ENCODE measurements at regions not wholly inside any gene's neighbourhood (a gene's known extent, or its start where the extent isn't known, plus 50 kb on each side); places are given as distances from the start of the nearest gene placed in this dataset.

DNA sequence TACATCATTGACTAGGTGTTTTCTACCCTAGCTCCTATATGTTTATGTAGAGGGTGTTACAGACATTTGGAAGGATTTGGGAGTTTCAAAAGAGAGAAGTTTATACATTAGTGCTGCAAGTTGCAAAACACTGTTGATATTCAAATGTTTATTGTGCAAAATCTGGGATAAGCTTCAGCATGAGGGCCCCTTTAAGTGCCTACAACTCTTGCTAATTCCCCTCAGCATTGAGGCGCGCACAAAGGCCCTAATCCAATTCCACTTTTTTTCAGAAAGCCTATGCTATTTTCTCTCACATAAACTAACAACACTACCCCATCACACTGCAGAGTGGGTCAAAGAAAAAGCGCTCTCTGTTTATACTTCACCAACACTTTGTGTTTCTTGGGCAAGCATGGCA lies 208.0 kb downstream of the NR2F2 start:
- no peak for DNase-seq

DNA sequence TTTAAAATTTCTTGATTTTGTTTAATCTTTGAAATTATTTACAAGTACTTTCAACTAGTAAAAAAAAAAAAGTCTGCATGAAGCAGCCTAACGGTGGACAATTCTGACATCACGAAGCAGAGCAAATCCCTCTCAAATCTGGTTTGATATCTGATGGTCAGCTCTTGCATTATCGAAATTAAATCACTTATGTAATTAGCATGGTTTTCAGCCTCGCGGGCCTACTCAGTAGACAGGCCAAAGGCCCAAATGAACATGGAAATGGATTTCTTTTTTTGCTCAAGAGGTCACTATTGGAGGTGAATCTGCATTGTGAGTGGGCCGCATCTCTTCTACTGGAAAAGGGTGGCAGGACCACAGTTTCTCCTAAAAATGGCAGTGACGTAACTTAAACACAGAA lies 209.8 kb downstream of the NR2F2 start:
- no peak for DNase-seq

DNA sequence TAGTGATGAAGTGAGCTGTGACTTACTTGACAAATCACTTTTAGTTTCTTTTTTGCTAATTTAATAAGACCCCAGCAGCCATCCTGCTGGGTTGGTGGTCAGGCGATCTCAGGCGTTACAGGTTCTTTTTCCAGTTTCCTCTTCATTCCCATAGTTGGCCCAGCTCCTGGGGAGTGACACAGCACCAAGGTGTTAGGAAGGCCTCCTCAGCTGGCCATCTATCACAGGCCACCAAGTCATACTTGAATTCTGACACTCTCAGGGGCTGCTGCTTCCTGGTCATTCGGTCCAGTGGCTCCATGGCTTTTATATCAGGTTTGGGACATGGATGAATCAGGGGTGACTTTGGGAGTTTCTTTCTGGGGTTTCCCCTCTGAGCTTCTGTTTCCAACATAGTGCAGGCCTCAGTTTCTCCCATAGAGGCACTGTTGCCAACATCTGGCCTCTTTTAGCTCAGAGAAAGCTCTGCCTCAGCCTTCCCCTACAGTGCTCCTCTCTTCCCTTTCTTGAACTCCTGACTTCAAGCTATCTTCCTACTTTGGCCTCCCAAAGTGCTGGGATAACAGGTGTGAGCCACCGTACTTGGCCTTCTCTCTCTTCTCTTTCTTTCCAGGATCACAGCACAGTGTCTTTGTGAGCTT lies 211.8 kb downstream of the NR2F2 start:
- no peak for DNase-seq

DNA sequence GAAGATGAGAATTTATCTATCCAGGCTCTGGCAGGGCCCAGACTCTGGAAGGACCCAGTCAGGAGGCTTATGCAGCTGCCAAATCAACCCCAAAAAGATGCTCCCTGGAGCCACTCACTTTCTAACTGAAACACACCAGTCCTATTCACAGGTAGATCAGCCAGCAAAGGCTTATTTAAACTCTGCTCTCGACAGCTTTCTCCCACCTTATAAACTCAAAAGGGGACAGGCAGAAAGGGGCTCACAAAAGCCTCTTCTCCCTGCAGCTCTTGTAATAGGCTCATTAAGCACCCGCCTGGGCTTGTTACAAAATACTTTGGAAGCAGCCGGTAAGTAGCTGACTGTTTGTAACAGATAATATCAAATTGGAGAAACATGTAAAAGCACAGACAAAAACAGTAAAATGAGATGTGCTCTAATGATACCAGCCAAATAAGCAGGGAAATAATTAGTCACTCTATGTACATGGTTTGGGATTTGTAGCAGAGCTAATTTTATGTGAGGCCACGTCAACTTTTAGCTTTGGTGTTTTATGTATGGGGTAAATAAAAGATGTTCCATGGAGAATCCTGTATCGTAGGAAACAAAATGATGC lies 213.8 kb downstream of the NR2F2 start:
- peak; percentile 9 for DNase-seq

DNA sequence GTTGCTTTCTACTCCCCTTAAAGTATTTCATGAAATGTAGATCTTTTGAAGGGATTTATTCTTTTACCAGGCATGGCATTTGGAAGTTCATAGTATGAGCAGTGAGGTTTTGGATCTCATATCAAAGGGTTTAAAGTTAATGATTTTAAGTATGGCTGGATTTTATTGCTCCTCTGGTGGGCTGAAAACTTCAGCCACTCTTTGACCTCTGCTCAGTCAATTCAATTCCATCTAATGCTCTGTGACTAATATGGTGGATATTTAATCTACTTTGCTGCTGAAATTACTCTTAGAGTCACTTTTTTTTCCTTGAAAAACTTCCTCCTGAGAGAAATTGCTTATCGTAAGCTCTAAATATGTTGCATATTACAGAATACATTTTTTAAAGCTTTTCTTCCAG lies 218.6 kb downstream of the NR2F2 start:
- no peak for DNase-seq

DNA sequence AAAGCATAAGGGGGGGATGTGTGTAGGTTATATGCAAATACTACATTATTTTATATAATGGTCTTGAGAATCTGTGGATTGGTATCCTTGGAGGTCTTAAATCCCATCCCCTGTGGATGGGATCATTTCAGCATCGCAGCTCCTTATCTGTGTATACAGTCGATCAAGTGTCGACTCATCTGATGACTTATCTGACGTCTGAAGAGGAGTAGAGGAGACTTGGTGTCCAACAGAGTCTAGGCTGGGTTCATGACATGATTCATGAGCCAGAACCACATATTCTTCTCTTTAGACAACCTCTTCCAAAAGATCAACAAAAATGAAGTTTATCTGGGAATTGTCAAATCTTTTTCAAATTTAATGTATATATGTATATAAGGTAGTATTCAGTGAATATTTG lies 220.7 kb downstream of the NR2F2 start:
- no peak for DNase-seq

DNA sequence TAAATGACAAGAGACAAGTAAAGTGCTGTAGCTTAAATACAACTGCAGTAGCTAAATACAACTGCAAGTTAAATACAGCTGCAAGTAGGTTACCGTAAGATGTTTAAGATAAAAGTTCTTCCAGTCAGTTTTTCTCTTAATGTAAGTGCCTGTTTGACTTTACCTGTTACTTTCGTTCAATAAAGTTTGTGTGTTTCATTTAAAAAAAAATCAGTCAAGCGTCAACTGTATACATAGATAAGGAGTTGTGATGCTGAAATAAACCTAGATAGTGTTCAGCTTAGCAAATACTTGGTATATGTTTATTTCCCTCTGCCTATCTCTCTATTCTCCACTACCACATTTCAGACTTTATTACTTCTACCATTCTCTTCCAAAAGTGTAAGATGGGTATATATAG lies 221.2 kb downstream of the NR2F2 start:
- no peak for DNase-seq

DNA sequence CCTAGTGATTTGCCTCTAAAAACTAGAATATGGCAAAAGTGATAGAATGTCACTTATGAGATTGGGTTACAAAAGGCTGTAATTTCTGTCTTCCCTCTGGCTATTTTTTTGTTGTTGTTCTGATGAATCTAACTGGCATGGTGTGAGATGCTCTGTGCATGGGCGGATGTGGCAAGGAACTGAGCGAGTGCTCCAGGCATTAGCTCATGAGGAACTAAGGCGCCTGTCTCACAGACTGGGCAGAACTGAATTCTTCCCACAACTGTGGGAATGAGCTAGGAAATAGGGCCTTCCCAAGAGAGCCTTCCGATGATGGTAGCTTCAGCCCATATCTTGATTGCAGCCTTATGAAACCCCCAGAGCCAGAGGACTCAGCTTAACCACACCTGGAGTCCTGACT lies 222.5 kb downstream of the NR2F2 start:
- no peak for DNase-seq

DNA sequence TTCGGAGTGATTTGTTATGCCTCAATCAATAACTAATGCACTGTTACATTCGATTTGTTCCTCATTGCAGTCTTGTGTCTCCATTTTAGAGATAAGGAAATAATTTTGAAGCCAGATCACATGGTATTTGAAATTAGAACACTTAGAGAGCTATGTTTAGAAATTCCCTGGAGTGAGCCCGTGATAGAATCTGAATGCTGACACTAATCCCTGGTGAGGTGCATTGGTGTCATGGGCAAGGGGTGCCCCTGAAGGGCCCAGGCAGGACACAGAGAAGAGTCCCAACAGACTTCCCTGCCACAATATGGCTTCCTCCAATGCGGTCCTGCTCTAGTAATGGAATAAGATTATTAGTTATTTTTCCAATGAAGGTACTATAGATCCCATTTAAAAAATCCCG lies 223.0 kb downstream of the NR2F2 start:
- DNase-seq: no peak

DNA sequence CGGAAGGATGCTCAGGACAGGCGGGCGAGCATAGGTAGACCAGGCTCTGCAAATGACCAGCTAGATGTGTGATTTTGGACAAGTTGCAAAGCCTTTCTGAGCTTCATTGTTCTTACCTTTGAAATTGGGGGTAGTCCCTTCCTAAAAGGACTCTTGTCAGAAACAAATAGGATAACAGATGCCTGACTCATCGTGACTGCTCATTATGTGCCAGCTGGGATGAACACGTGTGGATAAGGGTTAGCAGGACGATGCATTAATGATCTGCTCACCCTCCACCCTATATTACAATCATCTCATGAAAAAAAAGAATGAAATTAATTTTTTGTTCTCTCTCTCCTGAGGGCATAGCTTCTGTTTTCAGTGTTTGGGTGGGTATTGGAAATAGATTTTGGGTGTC lies 223.4 kb downstream of the NR2F2 start:
- DNase-seq: no peak

DNA sequence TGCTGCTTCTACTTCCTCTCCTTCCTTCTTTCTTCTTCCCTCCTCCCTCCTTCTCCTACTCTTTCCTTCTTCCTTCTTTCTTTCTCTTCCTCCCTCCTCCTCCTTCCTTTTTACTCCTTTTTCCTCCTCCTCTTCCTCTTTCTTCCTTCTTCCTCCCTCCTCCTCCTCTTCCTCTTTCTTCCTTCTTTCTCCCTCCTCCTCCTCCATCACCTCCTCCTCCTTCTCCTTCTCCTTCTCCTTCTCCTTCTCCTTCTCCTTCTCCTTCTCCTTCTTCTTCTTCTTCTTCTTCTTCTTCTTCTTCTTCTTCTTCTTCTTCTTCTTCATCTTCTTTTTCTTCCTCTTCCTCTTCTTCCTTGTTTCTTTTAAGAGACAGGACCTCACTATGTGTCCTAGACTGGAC lies 224.0 kb downstream of the NR2F2 start:
- no peak for DNase-seq

DNA sequence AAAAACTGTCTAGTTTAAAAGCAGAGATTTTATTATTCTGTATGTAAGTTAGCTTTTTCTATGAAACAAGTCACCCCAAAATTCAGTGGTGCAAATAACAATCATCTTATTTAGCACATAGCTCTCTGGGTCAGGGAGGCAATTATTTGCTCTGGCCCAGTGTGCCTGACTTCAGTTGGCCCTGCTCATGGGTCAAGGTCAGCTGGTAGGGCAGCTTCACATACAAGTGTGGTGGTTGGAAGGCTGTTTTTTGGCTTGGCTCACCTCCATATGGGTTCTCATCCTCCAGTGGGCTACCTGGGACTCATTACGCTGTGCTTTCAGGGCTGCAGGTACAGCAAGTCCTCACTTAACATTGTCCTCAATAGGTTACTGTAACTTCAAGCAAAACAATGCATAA lies 228.6 kb downstream of the NR2F2 start:
- DNase-seq: no peak

DNA sequence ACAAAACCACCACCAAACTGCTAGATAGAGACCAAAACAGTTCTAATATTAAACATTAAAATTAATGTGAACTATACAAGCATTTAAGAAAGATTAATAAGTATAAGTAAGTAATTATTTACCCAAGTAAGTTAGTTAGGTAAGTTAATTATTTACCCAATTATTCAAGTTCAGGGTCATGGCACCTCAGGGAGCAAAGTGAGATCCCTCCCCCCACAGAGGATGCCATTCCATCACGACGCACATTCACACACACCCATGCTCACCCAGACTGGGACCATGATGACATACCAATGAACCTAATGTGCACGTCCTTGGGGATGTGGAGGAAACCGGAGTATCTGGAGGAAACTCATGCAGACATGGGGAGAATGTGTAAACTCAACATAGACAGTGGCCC lies 229.1 kb downstream of the NR2F2 start:
- no peak for DNase-seq

DNA sequence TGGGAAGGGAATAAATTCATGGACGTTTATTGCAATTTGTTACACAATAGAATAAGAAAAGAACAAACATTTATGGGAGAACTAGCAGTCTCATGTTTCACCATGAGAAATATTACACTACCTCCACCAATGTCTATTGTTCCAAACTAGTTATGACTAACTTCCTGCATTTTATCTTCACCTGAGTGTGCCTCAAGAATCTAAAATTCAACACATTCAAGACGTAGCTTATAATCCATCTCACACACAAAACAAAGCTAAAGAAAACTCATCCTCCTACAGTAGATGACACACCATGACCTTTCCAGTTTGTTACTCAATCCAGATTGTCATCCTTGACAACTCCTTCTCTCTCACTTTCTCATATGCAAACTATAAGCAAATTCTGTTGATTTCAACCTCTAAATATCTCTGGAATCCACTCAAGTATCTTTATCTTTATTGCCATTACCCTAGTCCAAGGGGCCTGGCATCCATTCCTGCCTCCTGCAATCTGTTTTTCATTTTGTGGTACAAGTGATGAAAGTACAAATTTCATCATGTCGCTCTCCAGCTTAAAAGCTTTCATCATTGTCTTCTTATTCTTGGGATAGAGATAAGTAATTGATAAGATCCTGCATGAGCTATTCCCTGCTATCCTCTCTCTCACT lies 229.9 kb downstream of the NR2F2 start:
- DNase-seq: no peak

DNA sequence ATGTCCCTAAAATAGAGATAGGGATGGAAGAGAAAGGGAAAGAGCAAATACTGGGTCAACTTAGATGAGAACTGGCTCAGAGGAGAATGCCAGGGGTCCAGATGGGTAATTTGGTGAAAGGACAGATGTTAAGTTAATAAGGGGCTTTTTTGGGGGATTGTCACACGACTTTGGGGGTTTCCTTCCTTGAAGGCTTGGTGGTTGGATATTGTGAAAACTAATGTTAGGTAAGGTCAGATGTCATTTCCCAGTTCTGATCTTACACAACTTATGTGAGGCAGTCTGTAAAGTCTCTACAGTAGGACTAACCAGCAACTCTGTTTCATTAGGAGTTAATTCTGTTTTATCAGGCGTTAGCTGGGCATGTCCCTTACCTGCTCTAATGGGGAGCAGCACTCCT lies 231.1 kb downstream of the NR2F2 start:
- DNase-seq: no peak

DNA sequence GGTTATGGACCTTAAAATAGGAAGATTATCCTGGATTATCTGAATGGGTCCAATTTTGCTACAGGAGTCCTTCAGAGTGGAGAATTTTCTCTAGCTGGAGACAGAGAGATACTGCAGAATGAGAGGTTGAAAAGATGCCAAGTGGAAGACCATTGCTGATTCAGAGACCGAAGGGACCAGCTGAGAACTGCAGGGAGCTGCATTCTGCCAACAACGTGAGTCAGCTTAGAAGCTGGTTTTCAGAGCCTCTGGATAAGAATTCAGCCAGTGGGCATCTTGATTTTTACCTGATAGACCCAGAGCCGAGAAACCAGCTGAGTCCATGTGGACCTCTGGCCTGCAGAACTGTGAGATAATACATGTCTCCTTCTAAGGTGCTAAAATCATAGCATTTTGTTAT lies 234.0 kb downstream of the NR2F2 start:
- DNase-seq: no peak

DNA sequence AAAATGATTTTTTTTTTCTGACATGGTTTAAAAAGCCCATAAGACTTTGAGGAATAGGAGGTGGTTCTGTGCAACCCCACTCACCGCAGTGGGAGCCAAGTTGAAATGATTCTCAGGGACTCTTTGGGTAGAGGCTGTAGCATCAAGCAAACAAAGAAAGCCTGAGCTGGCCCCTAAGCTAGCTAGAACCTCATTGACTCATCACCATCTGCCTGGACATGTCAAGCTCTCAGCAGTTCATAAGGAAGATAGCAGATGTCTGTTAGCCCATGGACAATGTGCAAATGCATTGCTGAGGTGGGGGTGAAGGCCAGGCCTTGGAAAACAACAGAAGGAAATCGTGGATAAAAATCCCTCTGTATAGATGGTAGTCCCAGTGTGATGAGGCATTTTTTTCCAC lies 234.8 kb downstream of the NR2F2 start:
- DNase-seq: no peak

DNA sequence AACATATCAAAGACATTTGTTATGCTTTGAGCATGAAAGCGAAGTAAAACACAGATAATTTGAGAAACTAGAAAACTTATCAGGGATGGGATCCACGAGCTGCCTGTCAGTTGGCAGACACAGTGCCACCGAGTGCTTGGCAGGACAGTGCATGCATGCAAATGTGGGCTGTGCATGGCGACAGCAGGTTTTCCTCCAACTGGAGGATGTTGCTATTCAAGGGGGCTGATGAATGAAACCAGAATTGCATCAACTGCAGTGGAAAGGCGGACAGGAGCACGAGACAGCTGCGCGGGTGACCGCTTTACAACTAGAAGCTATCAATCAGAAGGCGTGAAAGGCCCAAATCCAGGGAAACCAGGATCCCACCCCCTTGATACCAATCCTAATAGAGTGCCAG lies 244.3 kb downstream of the NR2F2 start:
- DNase-seq: no peak

DNA sequence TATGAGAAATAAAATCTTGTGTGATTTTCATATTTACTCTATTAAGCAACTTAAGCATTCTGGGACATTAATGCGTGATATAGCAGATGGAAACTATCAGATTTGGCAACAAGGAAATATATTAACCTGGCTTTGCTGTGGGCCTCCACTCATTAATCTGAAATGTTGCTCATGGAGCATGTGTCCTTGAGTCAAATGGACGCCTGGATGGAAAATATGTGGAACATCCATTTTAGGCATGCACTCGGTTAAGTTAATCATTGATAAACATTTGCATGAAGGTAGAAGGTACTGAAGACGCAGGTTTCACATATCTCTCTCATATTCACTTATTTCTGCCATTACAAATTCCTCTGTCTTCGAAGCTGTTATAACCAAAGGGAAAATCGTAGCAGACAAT lies 246.1 kb downstream of the NR2F2 start:
- DNase-seq: no peak

DNA sequence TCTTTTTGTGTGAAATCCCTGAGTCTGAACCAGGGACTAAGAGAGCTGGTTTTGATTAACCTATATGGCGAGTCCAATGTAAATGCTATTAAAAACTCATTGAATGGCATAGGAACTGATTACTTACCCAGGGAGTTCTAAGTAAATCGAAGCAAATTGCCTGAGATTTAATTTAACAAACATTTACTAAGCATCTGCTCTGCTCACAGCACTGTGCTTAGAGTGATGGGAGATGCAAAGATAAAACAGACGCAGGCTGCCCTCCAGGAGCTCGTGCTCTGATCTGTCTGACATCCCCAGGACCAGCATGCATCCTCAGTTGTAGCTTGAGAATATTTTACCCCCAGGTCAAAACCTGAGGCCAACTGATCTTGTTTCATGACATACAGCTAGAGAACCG lies 247.9 kb downstream of the NR2F2 start:
- no peak for DNase-seq

DNA sequence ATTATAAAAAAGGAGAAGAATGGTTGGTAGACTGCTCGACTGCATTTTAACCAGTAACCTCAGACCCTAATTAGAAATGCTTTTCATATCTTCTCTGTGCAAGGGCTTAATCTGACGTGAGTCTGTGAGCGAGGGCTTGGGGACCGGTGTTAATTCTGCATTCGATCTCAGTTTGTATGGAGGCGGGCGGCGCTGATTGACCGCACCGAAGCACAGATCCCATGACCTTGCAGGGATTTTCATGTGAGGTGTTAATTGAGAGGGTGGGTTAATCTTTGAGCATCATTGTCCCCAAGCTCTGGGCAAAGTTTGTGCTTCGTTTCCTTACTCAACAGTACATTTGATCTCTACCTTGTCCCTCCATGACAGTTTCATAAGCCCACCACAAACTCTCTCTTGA lies 250.9 kb downstream of the NR2F2 start:
- no peak for DNase-seq

DNA sequence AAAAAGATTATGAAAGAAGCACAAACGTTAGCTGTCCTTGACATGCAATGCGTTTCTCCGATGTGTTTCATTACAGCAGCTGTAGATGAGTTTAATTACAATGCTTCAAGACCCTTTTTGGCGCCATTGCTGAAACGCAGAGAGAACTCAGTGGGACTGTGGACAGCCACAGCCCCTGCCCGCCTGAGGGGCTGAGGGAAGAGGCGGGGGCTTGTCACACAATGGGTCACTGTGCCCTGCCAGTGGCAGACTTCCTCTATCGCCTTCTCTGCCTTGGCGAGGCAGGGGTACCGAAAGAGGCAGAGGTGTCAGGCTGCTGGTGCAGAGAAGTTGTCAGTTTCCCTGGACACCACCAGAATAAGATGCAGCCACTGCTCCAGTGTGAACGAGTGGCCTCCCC lies 252.0 kb downstream of the NR2F2 start:
- no peak for DNase-seq

DNA sequence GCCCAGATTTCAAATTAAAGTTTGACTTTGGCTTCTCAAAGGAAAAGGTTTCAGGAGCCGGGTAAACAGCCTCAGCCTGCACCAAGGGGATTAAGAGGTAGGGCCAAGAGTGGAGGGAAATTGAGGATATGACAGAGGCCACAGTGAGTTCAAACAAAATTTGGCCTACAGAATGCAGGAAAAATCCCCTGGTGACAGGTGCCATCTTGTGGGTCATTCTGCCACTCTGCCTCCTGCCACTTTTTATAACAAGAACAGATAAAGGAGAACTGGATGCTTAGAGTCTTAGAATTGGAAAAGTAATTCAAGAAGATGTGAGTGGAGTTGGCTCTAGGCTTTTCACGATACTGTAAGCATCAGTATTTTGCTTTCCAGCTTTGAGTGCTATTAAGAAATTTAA lies 253.2 kb downstream of the NR2F2 start:
- DNase-seq: no peak

DNA sequence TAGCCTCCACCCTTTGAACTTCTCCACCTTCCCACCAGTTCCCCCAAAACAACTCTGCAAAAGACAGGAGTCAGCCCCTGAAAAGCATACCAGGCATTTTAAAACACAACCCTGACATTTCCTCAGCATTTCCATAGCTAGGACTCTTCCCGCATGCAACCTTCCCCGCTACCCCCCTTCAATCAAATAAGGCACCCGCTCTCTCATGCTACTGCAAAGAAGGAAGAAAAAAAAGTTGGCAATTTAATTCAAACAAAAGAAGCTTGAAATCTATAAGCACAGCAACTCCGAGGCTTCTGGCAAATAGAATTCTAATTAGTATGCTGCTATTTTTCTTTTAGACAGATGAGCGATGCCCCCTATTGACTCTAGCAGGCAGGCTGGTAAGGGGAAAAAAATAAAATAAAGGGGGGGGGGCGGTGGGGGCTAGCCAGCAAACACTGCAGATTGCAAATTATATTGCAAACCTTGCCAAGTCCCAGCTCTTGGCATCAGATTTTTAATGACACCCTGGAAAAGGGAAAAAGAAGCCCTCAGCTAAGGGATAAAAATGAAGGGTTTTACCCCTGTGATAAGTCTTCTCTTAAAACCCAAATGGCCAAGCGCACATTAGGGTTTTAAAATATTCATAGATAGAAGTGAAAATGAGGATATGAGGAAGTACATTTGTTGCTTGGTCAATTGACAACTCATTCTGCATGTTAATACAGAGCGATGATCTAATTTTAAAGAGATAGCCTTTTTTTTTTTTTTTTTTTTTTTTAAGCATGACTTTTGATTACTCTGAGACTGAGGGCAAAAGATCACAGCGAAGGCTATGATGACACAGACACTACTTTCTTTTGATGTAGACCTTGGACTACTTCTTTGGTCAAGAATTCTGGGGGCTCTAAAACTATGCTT lies 255.2 kb downstream of the NR2F2 start:
- DNase-seq: peak; percentile 3

Data from NCI-H1436 (cell line).